ENCODE measurements at regions not wholly inside any gene's neighbourhood (a gene's known extent, or its start where the extent isn't known, plus 50 kb on each side); places are given as distances from the start of the nearest gene placed in this dataset.

DNA sequence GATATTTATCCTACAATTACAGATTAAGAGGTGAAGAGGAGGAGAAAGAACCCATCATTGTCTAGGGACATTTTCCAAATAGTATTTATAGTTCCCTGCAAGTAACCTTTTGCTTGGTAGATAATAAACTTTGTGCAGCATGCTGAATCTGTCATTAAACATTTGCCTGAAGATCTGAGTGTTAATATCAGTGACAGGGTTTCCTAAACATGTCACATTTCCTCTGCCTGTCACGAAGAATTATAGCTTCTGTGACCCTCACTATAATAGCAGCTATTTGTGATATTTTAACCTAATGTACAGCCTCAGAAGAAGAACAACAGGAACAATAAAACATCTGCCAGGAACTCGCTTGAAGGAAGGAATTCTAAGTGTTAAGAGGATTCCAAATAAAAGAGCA is 350.3 kb downstream of the GXYLT1 start:
- Histone ChIP-seq H3K4me3 (ENCODE audit: low read length, poor library complexity, severe bottlenecking) (no peak overlapping the region), H4K20me1 (ENCODE audit: insufficient read depth, low read length, poor library complexity, severe bottlenecking) (no peaks in the 10 kb centered on the region), H3K9me3 (ENCODE audit: insufficient read depth, low read depth, low read length) (0 out of 2 replicates have a peak, but pooled peaks cover 6% of the 10 kb centered on the region), H3K79me2 (ENCODE audit: insufficient read depth, low read length) (no peaks in the 10 kb centered on the region), H3K9me2 (replicated peaks; ENCODE audit: low read depth, low read length) (no peaks in the 10 kb centered on the region), H3F3A (ENCODE audit: low read depth) (no peaks in the 10 kb centered on the region), H3K36me3 (ENCODE audit: insufficient read depth, low read length) (no peaks in the 10 kb centered on the region), H2AFZ (ENCODE audit: low read length) (no peak overlapping the region), H3K4me2 (ENCODE audit: low read depth, low read length, poor library complexity, severe bottlenecking) (no peak overlapping the region), H3K27me3 (ENCODE audit: insufficient read depth, low read length, poor library complexity, severe bottlenecking) (no peaks in the 10 kb centered on the region), H3K4me1 (ENCODE audit: insufficient read depth, low read length, poor library complexity, severe bottlenecking) (no peaks in the 10 kb centered on the region), H3K9ac (ENCODE audit: low read depth, low read length, poor library complexity, severe bottlenecking) (no peak overlapping the region)
- TF ChIP-seq EZH2phosphoT487 (IDR thresholded peaks at IDR 0.05; ENCODE audit: borderline replicate concordance), result no peak
- TF ChIP-seq, protein P1, sequence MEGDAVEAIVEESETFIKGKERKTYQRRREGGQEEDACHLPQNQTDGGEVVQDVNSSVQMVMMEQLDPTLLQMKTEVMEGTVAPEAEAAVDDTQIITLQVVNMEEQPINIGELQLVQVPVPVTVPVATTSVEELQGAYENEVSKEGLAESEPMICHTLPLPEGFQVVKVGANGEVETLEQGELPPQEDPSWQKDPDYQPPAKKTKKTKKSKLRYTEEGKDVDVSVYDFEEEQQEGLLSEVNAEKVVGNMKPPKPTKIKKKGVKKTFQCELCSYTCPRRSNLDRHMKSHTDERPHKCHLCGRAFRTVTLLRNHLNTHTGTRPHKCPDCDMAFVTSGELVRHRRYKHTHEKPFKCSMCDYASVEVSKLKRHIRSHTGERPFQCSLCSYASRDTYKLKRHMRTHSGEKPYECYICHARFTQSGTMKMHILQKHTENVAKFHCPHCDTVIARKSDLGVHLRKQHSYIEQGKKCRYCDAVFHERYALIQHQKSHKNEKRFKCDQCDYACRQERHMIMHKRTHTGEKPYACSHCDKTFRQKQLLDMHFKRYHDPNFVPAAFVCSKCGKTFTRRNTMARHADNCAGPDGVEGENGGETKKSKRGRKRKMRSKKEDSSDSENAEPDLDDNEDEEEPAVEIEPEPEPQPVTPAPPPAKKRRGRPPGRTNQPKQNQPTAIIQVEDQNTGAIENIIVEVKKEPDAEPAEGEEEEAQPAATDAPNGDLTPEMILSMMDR (conservative IDR thresholded peaks at IDR 0.05; ENCODE audit: low read length), result no peak

DNA sequence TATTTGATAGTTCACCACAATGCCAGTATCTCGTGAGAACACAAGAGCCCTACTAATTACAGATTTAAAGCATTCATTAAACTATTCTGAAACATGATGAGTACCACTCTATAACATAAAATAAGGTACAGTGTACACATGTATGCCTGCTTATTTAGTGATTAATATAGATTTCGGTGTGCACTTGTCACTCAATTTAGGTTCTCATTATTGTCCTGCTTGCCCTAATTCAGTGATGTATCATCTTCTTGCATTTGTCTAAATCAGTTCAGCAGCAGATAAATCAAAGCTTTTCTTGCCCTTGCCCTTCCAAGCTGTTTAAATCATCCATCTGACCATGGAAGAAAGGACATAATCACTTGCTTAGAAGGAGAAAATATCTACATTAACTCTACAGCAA is 359.7 kb downstream of the GXYLT1 start:
- H3K4me1 ChIP-seq (ENCODE audit: insufficient read depth, low read length, poor library complexity, severe bottlenecking), result no peaks in the 10 kb centered on the region
- no peak overlapping the region for H3K9ac ChIP-seq (ENCODE audit: low read depth, low read length, poor library complexity, severe bottlenecking)
- no peaks in the 10 kb centered on the region for H4K20me1 ChIP-seq (ENCODE audit: insufficient read depth, low read length, poor library complexity, severe bottlenecking)
- H2AFZ ChIP-seq (ENCODE audit: low read length), result no peak overlapping the region
- H3K9me3 ChIP-seq (ENCODE audit: insufficient read depth, low read depth, low read length), result no peaks in the 10 kb centered on the region
- H3K36me3 ChIP-seq (ENCODE audit: insufficient read depth, low read length), result no peaks in the 10 kb centered on the region
- no peaks in the 10 kb centered on the region for H3K27me3 ChIP-seq (ENCODE audit: insufficient read depth, low read length, poor library complexity, severe bottlenecking)
- H3K4me2 ChIP-seq (ENCODE audit: low read depth, low read length, poor library complexity, severe bottlenecking), result no peak overlapping the region
- no peaks in the 10 kb centered on the region for H3F3A ChIP-seq (ENCODE audit: low read depth)
- H3K9me2 ChIP-seq (replicated peaks; ENCODE audit: low read depth, low read length), result no peaks in the 10 kb centered on the region
- no peaks in the 10 kb centered on the region for H3K79me2 ChIP-seq (ENCODE audit: insufficient read depth, low read length)
- TF ChIP-seq, protein P1 (conservative IDR thresholded peaks at IDR 0.05; ENCODE audit: low read length), result no peak
- TF ChIP-seq EZH2phosphoT487 (IDR thresholded peaks at IDR 0.05; ENCODE audit: borderline replicate concordance), result no peak
- H3K4me3 ChIP-seq (ENCODE audit: low read length, poor library complexity, severe bottlenecking), result no peak overlapping the region

DNA sequence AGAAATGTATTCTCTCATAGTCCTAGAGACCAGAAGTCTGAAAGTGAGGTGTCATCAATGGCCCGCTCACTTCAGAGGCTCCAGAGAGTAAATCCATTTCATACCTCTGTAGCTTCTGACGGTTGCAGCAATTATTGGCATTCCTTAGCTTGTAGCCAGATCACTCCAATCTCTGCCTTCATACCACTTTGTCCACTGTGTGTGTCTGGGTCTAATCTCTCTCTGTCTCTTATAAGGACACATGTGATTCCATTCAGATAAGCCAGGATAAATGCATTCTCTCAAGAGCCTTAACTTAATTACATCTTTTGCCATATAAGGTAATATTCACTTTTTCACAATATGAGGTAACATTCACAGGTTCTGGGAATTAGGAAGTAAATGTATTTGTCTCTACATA is 365.7 kb downstream of the GXYLT1 start:
- H3F3A ChIP-seq (ENCODE audit: low read depth), result no peaks in the 10 kb centered on the region
- H3K4me3 ChIP-seq (ENCODE audit: low read length, poor library complexity, severe bottlenecking), result no peak overlapping the region
- H4K20me1 ChIP-seq (ENCODE audit: insufficient read depth, low read length, poor library complexity, severe bottlenecking), result no peaks in the 10 kb centered on the region
- no peaks in the 10 kb centered on the region for H3K4me1 ChIP-seq (ENCODE audit: insufficient read depth, low read length, poor library complexity, severe bottlenecking)
- H3K9me3 ChIP-seq (ENCODE audit: insufficient read depth, low read depth, low read length), result no peaks in the 10 kb centered on the region
- TF ChIP-seq, protein P1 (conservative IDR thresholded peaks at IDR 0.05; ENCODE audit: low read length), result no peak
- no peak for TF ChIP-seq EZH2phosphoT487 (IDR thresholded peaks at IDR 0.05; ENCODE audit: borderline replicate concordance)
- no peaks in the 10 kb centered on the region for H3K79me2 ChIP-seq (ENCODE audit: insufficient read depth, low read length)
- no peak overlapping the region for H3K9ac ChIP-seq (ENCODE audit: low read depth, low read length, poor library complexity, severe bottlenecking)
- no peaks in the 10 kb centered on the region for H3K27me3 ChIP-seq (ENCODE audit: insufficient read depth, low read length, poor library complexity, severe bottlenecking)
- H3K36me3 ChIP-seq (ENCODE audit: insufficient read depth, low read length), result no peaks in the 10 kb centered on the region
- no peaks in the 10 kb centered on the region for H3K9me2 ChIP-seq (replicated peaks; ENCODE audit: low read depth, low read length)
- no peak overlapping the region for H2AFZ ChIP-seq (ENCODE audit: low read length)
- H3K4me2 ChIP-seq (ENCODE audit: low read depth, low read length, poor library complexity, severe bottlenecking), result no peak overlapping the region

Data from Loucy (cell line).